Gastroesophageal sphincter (tissue), 4 donors: ENCODE measurements at regions not wholly inside any gene's neighbourhood (a gene's known extent, or its start where the extent isn't known, plus 50 kb on each side); places are given as distances from the start of the nearest gene placed in this dataset.

Source experiments
- ATAC-seq: fragments of 150-250 bp; one replicate; pipeline ENCODE4 v1.9.1; 2016; ENCODE audit warnings: mild to moderate bottlenecking, moderate library complexity
- H3K27ac ChIP-seq, 4 donors: fragments of 200-600 bp; sonication (generic) in 3 of 4; 1 replicate in 3 of 4; 2 replicates in 1 of 4; pipeline ENCODE4 v1.5.1; 2016 to 2019
- H3K27me3 ChIP-seq: fragments of 200-600 bp; sonication (generic); one replicate; pipeline ENCODE4 v1.5.1; 2019
- H3K36me3 ChIP-seq, 2 donors: fragments of 200-600 bp; sonication (generic); one replicate each; pipeline ENCODE4 v1.5.1; 2019; ENCODE audit warnings: control low read depth in 1 of 2
- H3K4me1 ChIP-seq, 3 donors: fragments of 200-600 bp; sonication (generic); 1 replicate in 2 of 3; 2 replicates in 1 of 3; pipeline ENCODE4 v1.5.1; 2016 to 2019; ENCODE audit warnings: control low read depth in 2 of 3
- H3K4me3 ChIP-seq, 2 donors: fragments of 200-600 bp; sonication (generic); one replicate each; pipeline ENCODE4 v1.5.1; 2019; ENCODE audit warnings: mild to moderate bottlenecking in 1 of 2, moderate library complexity in 1 of 2
- H3K9me3 ChIP-seq, 3 donors: fragments of 200-600 bp; sonication (generic); one replicate each; pipeline ENCODE4 v1.5.1; 2017 to 2019; ENCODE audit warnings: control low read depth in 2 of 3
- CTCF ChIP-seq, 4 experiments: fragments of 200-600 bp in 2 of 4; fragments of 450-650 bp in 2 of 4; sonication (generic) in 1 of 4; IDR thresholded peaks; one replicate each; pipeline ENCODE4 v1.5.1; 2017 to 2019; ENCODE audit warnings: antibody characterized with exemption in 4 of 4, mild to moderate bottlenecking in 2 of 4, moderate library complexity in 2 of 4
- EP300 ChIP-seq: sonication (generic); formaldehyde crosslinking; IDR thresholded peaks from one replicate; pipeline ENCODE4 v1.6.1; 2017; ENCODE audit warnings: antibody characterized with exemption, mild to moderate bottlenecking
- POLR2A ChIP-seq, 2 donors: fragments of 450-650 bp; IDR thresholded peaks; one replicate each; pipeline ENCODE4 v1.6.1; 2017; ENCODE audit warnings: antibody characterized with exemption in 2 of 2, mild to moderate bottlenecking in 2 of 2, moderate library complexity in 1 of 2
- POLR2AphosphoS5 ChIP-seq: sonication (generic); formaldehyde crosslinking; IDR thresholded peaks from one replicate; pipeline ENCODE4 v1.6.1; 2017; ENCODE audit warnings: antibody characterized with exemption
- WGBS, 2 donors: methylation state at CpG; one replicate each; pipeline ENCODE4 v1.1.5; 2018; ENCODE audit warnings: low coverage in 1 of 2; 5-methylcytosine and 5-hydroxymethylcytosine counted together

- no peak overlapping the region for H3K4me3 ChIP-seq
- ATAC-seq: no peak
- H3K4me1 ChIP-seq: peaks cover 0 to 15% (median 0%) of the 10 kb centered on the region in 3 donors
- no peak overlapping the region for H3K27ac ChIP-seq
- no peaks in the 10 kb centered on the region for H3K36me3 ChIP-seq
- no peaks in the 10 kb centered on the region for H3K9me3 ChIP-seq
- TF ChIP-seq POLR2AphosphoS5: no peak
- TF ChIP-seq POLR2A (IDR thresholded peaks at IDR 0.05): no peak
- no peak for TF ChIP-seq EP300
- TF ChIP-seq CTCF (IDR thresholded peaks at IDR 0.05): no peak
- WGBS, 2 donors: no CpG with 5 or more reads among the region's 2 CpGs
- no peaks in the 10 kb centered on the region for H3K27me3 ChIP-seq
Measured at GRCh38 chr3:70543493-70543892, 231.1 kb upstream of the MDFIC2 start.

DNA sequence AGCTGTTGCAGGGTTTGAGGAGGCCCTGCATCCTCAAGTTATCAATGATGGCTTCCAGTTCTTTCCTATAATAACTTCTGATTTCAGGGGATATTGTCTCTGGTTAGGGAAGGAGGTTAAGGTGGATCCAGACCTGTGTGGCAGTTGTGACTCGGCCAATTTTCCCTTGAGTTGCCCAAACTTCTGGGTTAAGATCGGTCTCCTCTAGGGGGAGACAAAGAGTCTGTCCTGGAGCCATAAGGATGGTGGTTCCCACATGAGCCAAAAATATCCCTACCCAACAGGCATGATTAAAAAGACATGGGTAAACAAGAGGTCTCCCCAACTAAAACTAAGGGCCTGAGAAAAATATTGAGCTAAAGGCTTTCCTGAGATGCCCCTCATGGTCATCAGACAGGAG, 227.5 kb upstream of the MDFIC2 start:
- 100% methylated on average over 1 of the region's 2 CpGs for WGBS, 2 donors
- Histone ChIP-seq H3K36me3 (no peaks in the 10 kb centered on the region), H3K27me3 (no peaks in the 10 kb centered on the region), H3K9me3 (no peaks in the 10 kb centered on the region), H3K27ac (no peak overlapping the region), H3K4me3 (no peak overlapping the region), H3K4me1 (peaks cover 0 to 5% (median 0%) of the 10 kb centered on the region in 3 donors)
- TF ChIP-seq EP300 (no peak), CTCF (IDR thresholded peaks at IDR 0.05) (no peak), POLR2A (IDR thresholded peaks at IDR 0.05) (no peak), POLR2AphosphoS5 (no peak)
- ATAC-seq: no peak

DNA sequence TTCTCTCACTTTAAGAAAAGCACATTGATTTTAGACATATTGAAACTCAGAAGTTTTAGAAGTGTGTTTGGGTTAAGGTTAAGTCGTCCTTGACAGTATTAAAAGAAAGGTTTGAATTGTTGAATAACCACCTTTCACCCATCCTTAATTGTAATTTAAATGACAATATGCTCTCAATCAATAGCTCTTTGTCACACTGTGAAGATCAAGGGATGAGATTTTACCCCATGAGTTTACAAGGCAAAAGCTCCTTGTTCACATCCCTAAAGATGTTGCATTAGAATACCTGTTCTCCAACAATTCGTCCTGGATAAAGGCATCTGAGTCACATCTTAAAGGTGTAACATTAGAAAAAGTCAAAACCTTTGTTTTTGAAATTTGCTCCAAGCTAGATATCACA, 220.4 kb upstream of the MDFIC2 start:
- Histone ChIP-seq H3K4me1 (peaks cover 0 to 32% (median 0%) of the 10 kb centered on the region in 3 donors), H3K27me3 (no peaks in the 10 kb centered on the region), H3K9me3 (no peaks in the 10 kb centered on the region), H3K36me3 (no peaks in the 10 kb centered on the region), H3K27ac (no peak overlapping the region), H3K4me3 (no peak overlapping the region)
- ATAC-seq: no peak
- 52 to 85% methylated on average over 2 of the region's 2 CpGs for WGBS, 2 donors
- TF ChIP-seq EP300 (no peak), CTCF (IDR thresholded peaks at IDR 0.05) (no peak), POLR2AphosphoS5 (no peak), POLR2A (IDR thresholded peaks at IDR 0.05) (no peak)

- WGBS, 2 donors: 61 to 83% methylated on average over 5 to 6 of the region's 10 CpGs
- TF ChIP-seq POLR2AphosphoS5: no peak
- no peak for TF ChIP-seq EP300
- TF ChIP-seq CTCF (IDR thresholded peaks at IDR 0.05): no peak
- no peak for TF ChIP-seq POLR2A (IDR thresholded peaks at IDR 0.05)
Measured at GRCh38 chr3:70531838-70532489, 219.5 kb upstream of the MDFIC2 start.

GRCh38 chr3:70531063-70531657, 218.7 kb upstream of the MDFIC2 start:
- 40 to 50% methylated on average over 4 of the region's 4 CpGs for WGBS, 2 donors
- TF ChIP-seq CTCF (IDR thresholded peaks at IDR 0.05) (peak; percentile 47 to 74 (median 71)), POLR2A (IDR thresholded peaks at IDR 0.05) (no peak), EP300 (no peak)
- no peak for ATAC-seq
- H3K36me3 ChIP-seq: no peaks in the 10 kb centered on the region
- peak overlapping the region in 2 of 4 donors; percentile 34 to 67 for H3K27ac ChIP-seq
- H3K4me3 ChIP-seq: no peak overlapping the region
- no peaks in the 10 kb centered on the region for H3K27me3 ChIP-seq
- H3K9me3 ChIP-seq: no peaks in the 10 kb centered on the region
- H3K4me1 ChIP-seq: peaks cover 0 to 44% (median 0%) of the 10 kb centered on the region in 3 donors

More at GRCh38 chr3:70531838-70532489, 219.5 kb upstream of the MDFIC2 start:
- Histone ChIP-seq H3K27ac (peak overlapping the region in 1 of 4 donors; percentile 1), H3K4me3 (no peak overlapping the region), H3K27me3 (no peaks in the 10 kb centered on the region), H3K9me3 (no peaks in the 10 kb centered on the region), H3K4me1 (peaks cover 0 to 36% (median 0%) of the 10 kb centered on the region in 3 donors), H3K36me3 (no peaks in the 10 kb centered on the region)
- ATAC-seq: no peak
